OCI-LY3 (cell line): ENCODE measurements at regions not wholly inside any gene's neighbourhood (a gene's known extent, or its start where the extent isn't known, plus 50 kb on each side); places are given as distances from the start of the nearest gene placed in this dataset.

Source experiments
- CTCF ChIP-seq: fragments of 200-600, 300-600 bp; sonication (generic); IDR thresholded peaks from 2 replicates; pipeline ENCODE4 v1.5.1; 2014; ENCODE audit warnings: antibody characterized with exemption, low read length, low read depth
- EZH2phosphoT487 ChIP-seq: fragments of 200-600 bp; shearing (Covaris generic); IDR thresholded peaks from 2 replicates; pipeline ENCODE4 v1.6.1; 2018; ENCODE audit warnings: antibody characterized with exemption, mixed run types, low read depth

GRCh38 chr9:99307851-99308250 lies 85.8 kb downstream of the SEC61B start:
- TF ChIP-seq CTCF = no peak
- TF ChIP-seq EZH2phosphoT487 = no peak
